HFFc6 (cell line): ENCODE measurements at regions not wholly inside any gene's neighbourhood (a gene's known extent, or its start where the extent isn't known, plus 50 kb on each side); places are given as distances from the start of the nearest gene placed in this dataset.

Experiments used
- DNase-seq: peaks from one replicate; pipeline ENCODE4 v3.0.0-alpha.2; 2018
- H3K27ac Mint-ChIP-seq: 2 replicates; pipeline ENCODE4 v1.8.0; 2020; ENCODE audit warnings: mild to moderate bottlenecking, mixed read lengths
- H3K27me3 Mint-ChIP-seq: 2 replicates; pipeline ENCODE4 v1.8.0; 2021; ENCODE audit warnings: mild to moderate bottlenecking, moderate library complexity, mixed read lengths; ENCODE audit not compliant: insufficient read depth
- H3K36me3 Mint-ChIP-seq: 2 replicates; pipeline ENCODE4 v1.8.0; 2021; ENCODE audit warnings: low read depth, mixed read lengths
- H3K4me1 Mint-ChIP-seq: 2 replicates; pipeline ENCODE4 v1.8.0; 2020; ENCODE audit warnings: low read depth, mixed read lengths
- H3K4me3 Mint-ChIP-seq: 2 replicates; pipeline ENCODE4 v1.8.0; 2020; ENCODE audit warnings: mild to moderate bottlenecking, moderate library complexity, mixed read lengths
- H3K9me3 Mint-ChIP-seq: 2 replicates; pipeline ENCODE4 v1.8.0; 2020; ENCODE audit warnings: mild to moderate bottlenecking, mixed read lengths
- TF ChIP-seq, protein P1 (sequence below): fragments of 200-600 bp; sonication (generic); IDR thresholded peaks from 2 replicates; pipeline ENCODE4 v1.5.0; 2021; ENCODE audit warnings: antibody characterized with exemption, mild to moderate bottlenecking

- DNase-seq = no peak
- H3K9me3 Mint-ChIP-seq = no peaks in the 10 kb centered on the region; the same call in none of the 2 replicates
- no peaks in the 10 kb centered on the region for H3K4me1 Mint-ChIP-seq
- no peaks in the 10 kb centered on the region; the same call in 1 of the 2 replicates for H3K27me3 Mint-ChIP-seq
- H3K36me3 Mint-ChIP-seq = no peaks in the 10 kb centered on the region
- H3K27ac Mint-ChIP-seq = no peak overlapping the region
- TF ChIP-seq, protein P1, sequence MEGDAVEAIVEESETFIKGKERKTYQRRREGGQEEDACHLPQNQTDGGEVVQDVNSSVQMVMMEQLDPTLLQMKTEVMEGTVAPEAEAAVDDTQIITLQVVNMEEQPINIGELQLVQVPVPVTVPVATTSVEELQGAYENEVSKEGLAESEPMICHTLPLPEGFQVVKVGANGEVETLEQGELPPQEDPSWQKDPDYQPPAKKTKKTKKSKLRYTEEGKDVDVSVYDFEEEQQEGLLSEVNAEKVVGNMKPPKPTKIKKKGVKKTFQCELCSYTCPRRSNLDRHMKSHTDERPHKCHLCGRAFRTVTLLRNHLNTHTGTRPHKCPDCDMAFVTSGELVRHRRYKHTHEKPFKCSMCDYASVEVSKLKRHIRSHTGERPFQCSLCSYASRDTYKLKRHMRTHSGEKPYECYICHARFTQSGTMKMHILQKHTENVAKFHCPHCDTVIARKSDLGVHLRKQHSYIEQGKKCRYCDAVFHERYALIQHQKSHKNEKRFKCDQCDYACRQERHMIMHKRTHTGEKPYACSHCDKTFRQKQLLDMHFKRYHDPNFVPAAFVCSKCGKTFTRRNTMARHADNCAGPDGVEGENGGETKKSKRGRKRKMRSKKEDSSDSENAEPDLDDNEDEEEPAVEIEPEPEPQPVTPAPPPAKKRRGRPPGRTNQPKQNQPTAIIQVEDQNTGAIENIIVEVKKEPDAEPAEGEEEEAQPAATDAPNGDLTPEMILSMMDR = no peak
- H3K4me3 Mint-ChIP-seq = no peak overlapping the region
These were observed 187.1 kb upstream of the BCOR start for GRCh38 chrX:40284852-40285251.

- DNase-seq = no peak
- TF ChIP-seq, protein P1 = no peak
- no peak overlapping the region for H3K27ac Mint-ChIP-seq
- H3K4me3 Mint-ChIP-seq = no peak overlapping the region
- H3K4me1 Mint-ChIP-seq = no peaks in the 10 kb centered on the region
- H3K9me3 Mint-ChIP-seq = no peaks in the 10 kb centered on the region; the same call in 1 of the 2 replicates
- no peaks in the 10 kb centered on the region; the same call in 1 of the 2 replicates for H3K27me3 Mint-ChIP-seq
- no peaks in the 10 kb centered on the region for H3K36me3 Mint-ChIP-seq
These were observed 186.2 kb upstream of the BCOR start for GRCh38 chrX:40283981-40284380.

DNA sequence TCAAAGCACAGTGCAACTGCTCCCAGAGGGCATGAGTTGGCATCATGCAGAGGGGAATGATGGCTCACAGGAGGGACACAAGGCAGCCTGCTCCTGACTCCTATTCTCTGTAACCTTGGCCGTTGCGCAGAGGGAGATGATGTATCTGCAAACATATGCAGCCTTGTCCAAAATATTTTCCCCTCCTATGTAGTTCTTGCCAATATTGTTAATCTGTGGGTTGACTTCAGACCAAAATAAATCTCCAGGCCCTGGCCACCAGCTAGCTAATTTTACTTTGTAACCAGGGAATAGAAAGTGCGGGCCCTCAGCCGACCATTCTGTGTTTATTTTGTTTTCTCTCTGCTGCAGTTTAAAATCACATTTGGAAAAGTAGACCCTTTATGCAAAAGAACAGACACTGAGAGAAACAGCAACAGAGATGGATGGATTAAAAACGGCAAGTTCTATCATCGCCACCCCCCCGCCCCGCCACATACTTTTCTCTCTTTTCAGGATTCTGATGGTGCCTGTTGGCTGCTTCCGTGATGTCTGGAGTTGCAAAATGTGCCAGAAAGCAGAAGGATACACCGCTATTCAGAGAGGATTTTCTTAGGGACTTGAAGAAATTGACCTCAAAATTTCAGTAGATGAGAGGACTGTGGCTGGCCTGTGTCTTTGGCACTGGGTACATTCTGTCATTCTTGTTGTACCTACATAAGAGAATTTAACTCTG, 185.3 kb upstream of the BCOR start:
- no peak for DNase-seq
- Mint-ChIP-seq H3K4me3 (no peak overlapping the region), H3K27ac (no peak overlapping the region), H3K9me3 (no peaks in the 10 kb centered on the region; the same call in 1 of the 2 replicates), H3K4me1 (no peaks in the 10 kb centered on the region), H3K27me3 (no peaks in the 10 kb centered on the region; the same call in 1 of the 2 replicates), H3K36me3 (no peaks in the 10 kb centered on the region)
- TF ChIP-seq, protein P1 = no peak

DNA sequence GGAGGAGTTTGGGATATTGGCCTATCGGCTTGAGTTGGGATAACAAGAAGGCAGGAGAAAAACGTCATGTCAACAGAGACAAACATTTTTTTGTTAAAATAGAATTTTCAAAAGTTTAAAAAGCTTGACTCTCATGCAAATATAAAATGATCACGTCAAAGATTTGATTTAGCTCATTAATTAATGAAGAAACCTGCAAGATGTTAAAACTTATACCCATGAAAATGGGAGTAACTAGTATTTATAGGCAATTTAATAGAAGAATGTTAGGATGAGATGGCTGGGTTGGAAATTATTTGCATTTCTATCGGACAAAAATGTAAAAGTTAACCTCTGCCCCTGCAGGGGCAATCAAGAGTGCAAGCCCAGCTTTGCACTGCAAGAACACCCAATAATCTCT, 184.6 kb upstream of the BCOR start:
- Mint-ChIP-seq H3K9me3 (no peaks in the 10 kb centered on the region; the same call in 1 of the 2 replicates), H3K27ac (no peak overlapping the region), H3K36me3 (no peaks in the 10 kb centered on the region), H3K27me3 (no peaks in the 10 kb centered on the region; the same call in 1 of the 2 replicates), H3K4me3 (no peak overlapping the region), H3K4me1 (no peaks in the 10 kb centered on the region)
- no peak for DNase-seq
- TF ChIP-seq, protein P1 = no peak

- Mint-ChIP-seq H3K27me3 (no peaks in the 10 kb centered on the region; the same call in 1 of the 2 replicates), H3K9me3 (no peaks in the 10 kb centered on the region; the same call in 1 of the 2 replicates), H3K36me3 (no peaks in the 10 kb centered on the region), H3K4me1 (no peaks in the 10 kb centered on the region), H3K27ac (no peak overlapping the region), H3K4me3 (no peak overlapping the region)
- TF ChIP-seq, protein P1 = no peak
- DNase-seq = no peak
These were observed 183.7 kb upstream of the BCOR start for GRCh38 chrX:40281336-40282005.
